Parathyroid adenoma (tissue), 2 donors: ENCODE measurements at regions not wholly inside any gene's neighbourhood (a gene's known extent, or its start where the extent isn't known, plus 50 kb on each side); places are given as distances from the start of the nearest gene placed in this dataset.

Experiments used
- H2AFZ ChIP-seq: fragments of 300-600 bp; sonication (generic); one replicate; pipeline ENCODE4 v1.7.0; 2017; ENCODE audit warnings: antibody characterized with exemption, mild to moderate bottlenecking
- H3K27ac ChIP-seq: fragments of 300-600 bp; sonication (generic); one replicate; pipeline ENCODE4 v1.7.0; 2017
- H3K27me3 ChIP-seq: fragments of 300-600 bp; sonication (generic); one replicate; pipeline ENCODE4 v1.7.0; 2017; ENCODE audit warnings: low read length; ENCODE audit not compliant: control insufficient read depth, insufficient read depth
- H3K36me3 ChIP-seq: fragments of 300-600 bp; sonication (generic); one replicate; pipeline ENCODE4 v1.7.0; 2017; ENCODE audit warnings: low read length; ENCODE audit not compliant: control insufficient read depth, insufficient read depth
- H3K4me1 ChIP-seq: fragments of 300-600 bp; sonication (generic); one replicate; pipeline ENCODE4 v1.7.0; 2017; ENCODE audit warnings: control low read depth
- H3K4me2 ChIP-seq: fragments of 300-600 bp; sonication (generic); one replicate; pipeline ENCODE4 v1.7.0; 2017; ENCODE audit warnings: low read length
- H3K4me3 ChIP-seq: fragments of 300-600 bp; sonication (generic); one replicate; pipeline ENCODE4 v1.7.0; 2017; ENCODE audit warnings: low read depth, low read length
- H3K79me2 ChIP-seq: fragments of 300-600 bp; sonication (generic); one replicate; pipeline ENCODE4 v1.7.0; 2017; ENCODE audit warnings: control low read depth
- H3K9ac ChIP-seq: fragments of 300-600 bp; sonication (generic); one replicate; pipeline ENCODE4 v1.7.0; 2017; ENCODE audit warnings: mild to moderate bottlenecking
- H3K9me3 ChIP-seq: fragments of 300-600 bp; sonication (generic); one replicate; pipeline ENCODE4 v1.7.0; 2017; ENCODE audit warnings: low read length; ENCODE audit not compliant: control insufficient read depth
- TF ChIP-seq, protein P1 (sequence below): fragments of 300-600 bp; sonication (generic); IDR thresholded peaks from one replicate; pipeline ENCODE4 v1.7.0; 2017; ENCODE audit warnings: antibody characterized with exemption, mild to moderate bottlenecking
- donor health status: primary hyperparathyroidism.

- H3K9me3 ChIP-seq = no peaks in the 10 kb centered on the region
- H3K4me3 ChIP-seq = no peak overlapping the region
- H3K27me3 ChIP-seq = no peaks in the 10 kb centered on the region
- TF ChIP-seq, protein P1, sequence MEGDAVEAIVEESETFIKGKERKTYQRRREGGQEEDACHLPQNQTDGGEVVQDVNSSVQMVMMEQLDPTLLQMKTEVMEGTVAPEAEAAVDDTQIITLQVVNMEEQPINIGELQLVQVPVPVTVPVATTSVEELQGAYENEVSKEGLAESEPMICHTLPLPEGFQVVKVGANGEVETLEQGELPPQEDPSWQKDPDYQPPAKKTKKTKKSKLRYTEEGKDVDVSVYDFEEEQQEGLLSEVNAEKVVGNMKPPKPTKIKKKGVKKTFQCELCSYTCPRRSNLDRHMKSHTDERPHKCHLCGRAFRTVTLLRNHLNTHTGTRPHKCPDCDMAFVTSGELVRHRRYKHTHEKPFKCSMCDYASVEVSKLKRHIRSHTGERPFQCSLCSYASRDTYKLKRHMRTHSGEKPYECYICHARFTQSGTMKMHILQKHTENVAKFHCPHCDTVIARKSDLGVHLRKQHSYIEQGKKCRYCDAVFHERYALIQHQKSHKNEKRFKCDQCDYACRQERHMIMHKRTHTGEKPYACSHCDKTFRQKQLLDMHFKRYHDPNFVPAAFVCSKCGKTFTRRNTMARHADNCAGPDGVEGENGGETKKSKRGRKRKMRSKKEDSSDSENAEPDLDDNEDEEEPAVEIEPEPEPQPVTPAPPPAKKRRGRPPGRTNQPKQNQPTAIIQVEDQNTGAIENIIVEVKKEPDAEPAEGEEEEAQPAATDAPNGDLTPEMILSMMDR = no peak
- H3K4me1 ChIP-seq = no peaks in the 10 kb centered on the region
- H3K27ac ChIP-seq = no peak overlapping the region
- no peaks in the 10 kb centered on the region for H3K79me2 ChIP-seq
- H2AFZ ChIP-seq = no peak overlapping the region
- H3K9ac ChIP-seq = no peak overlapping the region
- no peak overlapping the region for H3K4me2 ChIP-seq
- no peaks in the 10 kb centered on the region for H3K36me3 ChIP-seq
Measured at GRCh38 chr18:73908323-73908722, 239.3 kb downstream of the FBXO15 start.

GRCh38 chr18:73901566-73901965, 246.1 kb downstream of the FBXO15 start:
- no peak overlapping the region for H3K4me3 ChIP-seq
- no peak overlapping the region for H2AFZ ChIP-seq
- no peaks in the 10 kb centered on the region for H3K4me1 ChIP-seq
- no peaks in the 10 kb centered on the region for H3K36me3 ChIP-seq
- H3K9me3 ChIP-seq = no peaks in the 10 kb centered on the region
- H3K27ac ChIP-seq = no peak overlapping the region
- H3K9ac ChIP-seq = no peak overlapping the region
- no peaks in the 10 kb centered on the region for H3K27me3 ChIP-seq
- no peak overlapping the region for H3K4me2 ChIP-seq
- no peaks in the 10 kb centered on the region for H3K79me2 ChIP-seq
- TF ChIP-seq, protein P1 = no peak

- no peaks in the 10 kb centered on the region for H3K36me3 ChIP-seq
- H3K27ac ChIP-seq = no peak overlapping the region
- H3K9me3 ChIP-seq = no peaks in the 10 kb centered on the region
- H3K79me2 ChIP-seq = no peaks in the 10 kb centered on the region
- H2AFZ ChIP-seq = no peak overlapping the region
- H3K4me1 ChIP-seq = no peaks in the 10 kb centered on the region
- H3K4me2 ChIP-seq = no peak overlapping the region
- no peak overlapping the region for H3K4me3 ChIP-seq
- H3K9ac ChIP-seq = no peak overlapping the region
- TF ChIP-seq, protein P1 = no peak
- no peaks in the 10 kb centered on the region for H3K27me3 ChIP-seq
Measured at GRCh38 chr18:73901151-73901550, 246.5 kb downstream of the FBXO15 start.

DNA sequence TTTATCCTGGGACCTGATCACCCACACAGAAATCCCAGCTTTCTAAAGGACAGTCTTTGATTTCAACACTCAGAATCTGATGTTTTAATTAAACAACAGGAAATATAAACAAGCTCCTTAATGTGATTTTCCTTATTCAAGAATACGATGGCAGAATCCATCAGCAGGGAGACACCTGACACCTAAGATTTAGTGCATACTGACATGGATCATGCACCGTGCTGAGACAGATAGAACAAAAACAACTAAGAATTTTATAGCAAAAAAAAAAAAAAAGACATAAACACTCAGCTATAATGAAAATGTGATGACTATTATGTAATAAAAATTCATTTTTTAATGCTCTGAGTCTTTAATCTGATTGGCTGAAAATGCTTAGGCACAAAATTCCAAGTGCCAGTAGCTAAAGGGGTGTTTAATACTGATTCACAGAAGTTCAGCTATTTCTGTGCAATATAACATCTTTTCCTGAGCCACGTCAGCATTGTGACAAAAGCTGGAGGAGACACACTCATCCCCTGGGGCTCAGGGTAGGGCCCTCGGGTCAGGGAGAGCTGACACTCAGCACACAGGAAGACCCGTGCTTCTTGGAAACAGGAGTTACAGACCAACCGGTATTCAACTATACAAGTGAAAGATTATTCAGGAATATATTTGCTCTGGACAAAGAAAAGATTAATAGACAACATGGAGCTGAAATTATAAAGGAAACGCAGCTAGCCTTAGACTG, 247.4 kb downstream of the FBXO15 start:
- no peak overlapping the region for H3K4me2 ChIP-seq
- H3K79me2 ChIP-seq = no peaks in the 10 kb centered on the region
- H3K36me3 ChIP-seq = no peaks in the 10 kb centered on the region
- H3K27ac ChIP-seq = no peak overlapping the region
- H3K4me1 ChIP-seq = no peaks in the 10 kb centered on the region
- no peak overlapping the region for H2AFZ ChIP-seq
- no peak overlapping the region for H3K4me3 ChIP-seq
- TF ChIP-seq, protein P1 = no peak
- no peaks in the 10 kb centered on the region for H3K9me3 ChIP-seq
- no peaks in the 10 kb centered on the region for H3K27me3 ChIP-seq
- no peak overlapping the region for H3K9ac ChIP-seq

GRCh38 chr18:73897517-73897916, 250.1 kb downstream of the FBXO15 start:
- H2AFZ ChIP-seq = no peak overlapping the region
- TF ChIP-seq, protein P1 = no peak
- H3K9me3 ChIP-seq = no peaks in the 10 kb centered on the region

More at GRCh38 chr18:73897517-73897916, 250.1 kb downstream of the FBXO15 start:
- no peak overlapping the region for H3K4me3 ChIP-seq
- no peaks in the 10 kb centered on the region for H3K79me2 ChIP-seq
- no peaks in the 10 kb centered on the region for H3K4me1 ChIP-seq
- no peaks in the 10 kb centered on the region for H3K27me3 ChIP-seq
- H3K9ac ChIP-seq = no peak overlapping the region
- no peak overlapping the region for H3K4me2 ChIP-seq
- no peaks in the 10 kb centered on the region for H3K36me3 ChIP-seq
- no peak overlapping the region for H3K27ac ChIP-seq
